ENCODE measurements at regions not wholly inside any gene's neighbourhood (a gene's known extent, or its start where the extent isn't known, plus 50 kb on each side); places are given as distances from the start of the nearest gene placed in this dataset.

DNA sequence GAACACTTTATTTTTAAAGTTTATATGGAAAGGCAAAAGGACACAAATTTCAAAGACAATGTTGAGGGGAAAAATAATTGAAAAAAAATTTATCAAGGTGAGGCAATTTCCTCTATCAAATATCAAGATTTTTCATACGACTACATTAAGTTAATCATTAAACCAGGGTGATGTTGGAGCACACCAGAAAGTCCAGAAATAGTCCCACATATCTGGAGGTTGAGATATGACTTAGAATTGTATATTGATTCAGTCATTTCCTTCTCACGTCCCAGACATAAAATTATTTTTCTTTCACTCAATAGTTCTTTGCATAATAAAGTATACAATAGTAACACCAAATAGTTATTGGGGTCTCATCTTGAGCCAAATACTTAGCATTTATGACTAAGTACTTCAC is 605.1 kb downstream of the NUP35 start:
- TF ChIP-seq, protein P1, sequence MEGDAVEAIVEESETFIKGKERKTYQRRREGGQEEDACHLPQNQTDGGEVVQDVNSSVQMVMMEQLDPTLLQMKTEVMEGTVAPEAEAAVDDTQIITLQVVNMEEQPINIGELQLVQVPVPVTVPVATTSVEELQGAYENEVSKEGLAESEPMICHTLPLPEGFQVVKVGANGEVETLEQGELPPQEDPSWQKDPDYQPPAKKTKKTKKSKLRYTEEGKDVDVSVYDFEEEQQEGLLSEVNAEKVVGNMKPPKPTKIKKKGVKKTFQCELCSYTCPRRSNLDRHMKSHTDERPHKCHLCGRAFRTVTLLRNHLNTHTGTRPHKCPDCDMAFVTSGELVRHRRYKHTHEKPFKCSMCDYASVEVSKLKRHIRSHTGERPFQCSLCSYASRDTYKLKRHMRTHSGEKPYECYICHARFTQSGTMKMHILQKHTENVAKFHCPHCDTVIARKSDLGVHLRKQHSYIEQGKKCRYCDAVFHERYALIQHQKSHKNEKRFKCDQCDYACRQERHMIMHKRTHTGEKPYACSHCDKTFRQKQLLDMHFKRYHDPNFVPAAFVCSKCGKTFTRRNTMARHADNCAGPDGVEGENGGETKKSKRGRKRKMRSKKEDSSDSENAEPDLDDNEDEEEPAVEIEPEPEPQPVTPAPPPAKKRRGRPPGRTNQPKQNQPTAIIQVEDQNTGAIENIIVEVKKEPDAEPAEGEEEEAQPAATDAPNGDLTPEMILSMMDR (IDR thresholded peaks at IDR 0.05; ENCODE audit: borderline replicate concordance) = no peak
- H3K4me3 ChIP-seq = no peak overlapping the region
- H3K27me3 ChIP-seq (ENCODE audit: low read depth) = no peaks in the 10 kb centered on the region
- no peaks in the 10 kb centered on the region for H3K4me1 ChIP-seq
- DNase-seq = no peak
- intact Hi-C loops (cut with micrococcal nuclease) = no loop called here
- H3K27ac ChIP-seq (replicated peaks) = no peak overlapping the region
- H3K36me3 ChIP-seq = no peaks in the 10 kb centered on the region
- H3K9me3 ChIP-seq (replicated peaks) = no peaks in the 10 kb centered on the region

- intact Hi-C loops (cut with micrococcal nuclease) = no loop called here
- H3K27ac ChIP-seq (replicated peaks) = no peak overlapping the region
- DNase-seq = no peak
- no peaks in the 10 kb centered on the region for H3K4me1 ChIP-seq
- no peaks in the 10 kb centered on the region for H3K27me3 ChIP-seq (ENCODE audit: low read depth)
- H3K9me3 ChIP-seq (replicated peaks) = no peaks in the 10 kb centered on the region
- no peak overlapping the region for H3K4me3 ChIP-seq
- TF ChIP-seq, protein P1 (IDR thresholded peaks at IDR 0.05; ENCODE audit: borderline replicate concordance) = no peak
- no peaks in the 10 kb centered on the region for H3K36me3 ChIP-seq
Observed at GRCh38 chr2:183740241-183740640, 616.0 kb downstream of the NUP35 start.

DNA sequence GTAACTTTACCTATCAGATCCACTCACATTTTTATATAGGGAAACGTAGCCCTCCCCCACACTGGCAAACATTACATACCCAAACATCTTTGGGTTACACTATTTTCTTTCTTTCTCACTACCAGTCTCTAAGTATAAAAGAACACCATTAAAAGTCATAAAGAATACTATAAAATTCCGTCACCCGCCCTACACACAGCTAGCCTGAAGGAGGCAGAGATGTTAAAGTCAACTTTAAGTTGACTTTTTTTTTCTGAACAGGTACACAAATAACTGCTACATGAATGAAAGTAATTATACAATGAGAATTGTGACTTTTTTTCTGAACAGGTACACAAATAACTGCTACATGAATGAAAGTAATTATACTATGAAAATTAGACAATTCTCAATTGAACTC is 628.3 kb downstream of the NUP35 start:
- Histone ChIP-seq H3K4me1 (no peaks in the 10 kb centered on the region), H3K27ac (replicated peaks) (no peak overlapping the region), H3K4me3 (no peak overlapping the region), H3K9me3 (replicated peaks) (no peaks in the 10 kb centered on the region), H3K27me3 (ENCODE audit: low read depth) (no peaks in the 10 kb centered on the region), H3K36me3 (no peaks in the 10 kb centered on the region)
- intact Hi-C loops (cut with micrococcal nuclease) = no loop called here
- no peak for DNase-seq
- TF ChIP-seq, protein P1 (IDR thresholded peaks at IDR 0.05; ENCODE audit: borderline replicate concordance) = no peak

- H3K27me3 ChIP-seq (ENCODE audit: low read depth) = no peaks in the 10 kb centered on the region
- no peak overlapping the region for H3K4me3 ChIP-seq
- H3K4me1 ChIP-seq = no peaks in the 10 kb centered on the region
- H3K36me3 ChIP-seq = no peaks in the 10 kb centered on the region
- intact Hi-C loops (cut with micrococcal nuclease) = no loop called here
- no peak overlapping the region for H3K27ac ChIP-seq (replicated peaks)
- no peak for DNase-seq
- H3K9me3 ChIP-seq (replicated peaks) = no peaks in the 10 kb centered on the region
- TF ChIP-seq, protein P1 (IDR thresholded peaks at IDR 0.05; ENCODE audit: borderline replicate concordance) = no peak
Observed at GRCh38 chr2:183759033-183759432, 634.8 kb downstream of the NUP35 start.

DNA sequence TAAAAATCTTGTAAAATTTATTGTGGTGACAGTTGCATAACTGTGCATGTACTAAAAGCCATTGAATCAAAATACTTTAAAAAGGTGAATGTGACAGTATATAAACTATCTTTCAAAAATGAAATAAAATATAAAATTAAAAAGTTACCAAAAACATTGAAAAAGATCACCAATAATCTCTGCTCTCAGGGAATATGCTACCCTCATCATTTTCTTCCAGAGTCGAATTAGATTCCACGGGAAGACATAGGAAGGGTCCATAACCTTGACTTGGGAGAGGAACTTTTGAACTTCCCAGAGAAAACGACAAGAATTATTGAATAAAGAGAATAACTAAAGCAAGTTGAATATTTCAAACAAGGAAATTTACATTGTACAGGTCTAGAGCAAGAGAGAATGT is 649.5 kb downstream of the NUP35 start:
- no peak overlapping the region for H3K4me3 ChIP-seq
- TF ChIP-seq, protein P1 (IDR thresholded peaks at IDR 0.05; ENCODE audit: borderline replicate concordance) = no peak
- H3K36me3 ChIP-seq = no peaks in the 10 kb centered on the region
- no peaks in the 10 kb centered on the region for H3K27me3 ChIP-seq (ENCODE audit: low read depth)
- intact Hi-C loops (cut with micrococcal nuclease) = no loop called here
- no peak for DNase-seq
- H3K27ac ChIP-seq (replicated peaks) = no peak overlapping the region
- H3K4me1 ChIP-seq = no peaks in the 10 kb centered on the region
- H3K9me3 ChIP-seq (replicated peaks) = peaks cover 4% of the 10 kb centered on the region

DNA sequence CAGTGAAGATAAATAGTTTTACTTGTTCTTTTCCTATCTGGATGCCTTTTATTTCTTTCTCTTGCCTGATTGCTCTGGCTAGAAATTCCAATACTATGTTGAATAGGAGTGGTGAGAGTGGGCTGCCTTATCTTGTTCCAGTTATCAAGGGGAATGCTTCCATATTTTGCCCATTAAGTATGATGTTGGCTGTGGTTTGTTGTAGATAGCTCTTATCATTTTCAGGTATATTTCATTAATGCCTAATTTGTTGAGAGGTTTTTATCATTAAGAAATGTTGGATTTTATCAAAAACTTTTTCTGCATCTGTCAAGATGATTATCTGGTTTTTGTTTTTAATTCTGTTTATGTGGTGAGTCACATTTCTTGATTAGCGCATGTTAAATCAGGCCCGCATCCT is 655.8 kb downstream of the NUP35 start:
- no peak overlapping the region for H3K4me3 ChIP-seq
- TF ChIP-seq, protein P1 (IDR thresholded peaks at IDR 0.05; ENCODE audit: borderline replicate concordance) = no peak
- no peaks in the 10 kb centered on the region for H3K4me1 ChIP-seq
- no peaks in the 10 kb centered on the region for H3K36me3 ChIP-seq
- no peak for DNase-seq
- intact Hi-C loops (cut with micrococcal nuclease) = no loop called here
- no peak overlapping the region for H3K27ac ChIP-seq (replicated peaks)
- H3K27me3 ChIP-seq (ENCODE audit: low read depth) = no peaks in the 10 kb centered on the region
- peaks cover 2% of the 10 kb centered on the region for H3K9me3 ChIP-seq (replicated peaks)

Measured in left ventricle myocardium inferior (tissue), 1 donor.